KG1 (cell line): ENCODE measurements at regions not wholly inside any gene's neighbourhood (a gene's known extent, or its start where the extent isn't known, plus 50 kb on each side); places are given as distances from the start of the nearest gene placed in this dataset.

Source experiments
- DNase-seq: peaks from one replicate; lab custom pipeline; 2025; lab: John Stamatoyannopoulos, UW

GRCh38 chr1:4366091-4366490, 288.3 kb upstream of the AJAP1 start:
- no peak for DNase-seq

DNA sequence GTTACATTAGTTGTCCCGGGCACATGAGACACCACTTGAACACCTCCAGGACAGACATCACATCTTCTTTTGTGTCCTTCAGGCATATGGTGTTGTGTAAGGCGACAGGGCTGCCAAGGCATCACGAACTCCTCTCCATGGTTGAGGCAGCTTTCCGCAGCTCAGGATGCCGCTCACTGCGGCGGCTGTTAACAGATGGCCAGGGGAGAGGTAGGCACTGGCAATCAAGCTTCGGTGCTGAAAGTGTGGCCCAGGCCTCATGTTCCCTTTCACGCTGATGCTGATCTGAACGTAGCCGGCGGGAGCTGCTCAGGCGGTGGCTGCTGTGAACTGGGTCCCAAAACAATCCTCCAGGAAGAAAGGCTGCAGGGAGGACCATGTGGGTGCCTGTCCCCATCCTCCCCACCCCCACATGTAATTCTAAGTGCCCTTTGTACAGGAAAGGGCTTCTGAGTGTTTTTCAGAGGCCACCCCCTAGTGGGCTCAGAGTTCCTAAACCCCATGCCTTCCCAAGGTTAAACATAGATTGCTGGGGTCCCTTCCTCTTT, 287.1 kb upstream of the AJAP1 start:
- no peak for DNase-seq

- no peak for DNase-seq
Measured at GRCh38 chr1:4369335-4369734, 285.1 kb upstream of the AJAP1 start.

DNA sequence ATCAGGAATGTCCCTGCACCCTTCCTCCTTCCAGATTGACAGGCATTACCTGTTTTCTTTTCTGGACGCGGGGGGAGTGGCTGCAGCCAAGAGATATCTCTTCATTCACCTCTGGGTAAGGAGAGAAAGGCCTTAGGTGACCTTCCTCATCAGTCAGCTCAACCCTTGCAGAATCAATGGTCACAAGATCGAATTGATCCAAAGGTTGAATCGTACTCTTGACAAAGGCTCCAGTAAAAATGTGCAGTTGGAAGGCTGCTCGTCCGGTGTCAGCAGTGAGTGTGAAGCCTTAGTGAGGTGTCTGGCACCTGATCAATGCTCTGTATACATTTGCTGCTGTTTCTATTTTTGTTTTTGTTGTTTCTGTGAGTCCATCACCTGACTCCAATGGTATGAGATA, 282.6 kb upstream of the AJAP1 start:
- no peak for DNase-seq

DNA sequence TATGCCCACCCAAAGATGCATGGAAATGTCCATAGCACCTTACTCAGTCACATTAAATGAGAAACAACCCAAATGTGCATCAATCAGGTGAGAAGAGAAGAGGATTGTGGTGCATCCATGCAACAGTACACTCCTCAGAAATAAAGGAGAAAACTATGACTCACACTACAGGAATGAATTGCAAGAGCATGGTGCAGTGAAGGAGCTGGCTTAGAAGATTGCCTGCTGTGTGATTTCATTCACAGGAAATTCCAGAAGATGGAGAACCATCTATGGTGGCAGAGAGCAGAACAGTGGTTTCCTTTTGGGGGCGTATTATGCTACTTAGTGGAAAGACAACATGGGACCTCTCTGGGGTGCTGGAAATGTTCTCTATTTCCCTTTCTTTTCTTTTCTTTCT, 278.6 kb upstream of the AJAP1 start:
- DNase-seq, result no peak

DNA sequence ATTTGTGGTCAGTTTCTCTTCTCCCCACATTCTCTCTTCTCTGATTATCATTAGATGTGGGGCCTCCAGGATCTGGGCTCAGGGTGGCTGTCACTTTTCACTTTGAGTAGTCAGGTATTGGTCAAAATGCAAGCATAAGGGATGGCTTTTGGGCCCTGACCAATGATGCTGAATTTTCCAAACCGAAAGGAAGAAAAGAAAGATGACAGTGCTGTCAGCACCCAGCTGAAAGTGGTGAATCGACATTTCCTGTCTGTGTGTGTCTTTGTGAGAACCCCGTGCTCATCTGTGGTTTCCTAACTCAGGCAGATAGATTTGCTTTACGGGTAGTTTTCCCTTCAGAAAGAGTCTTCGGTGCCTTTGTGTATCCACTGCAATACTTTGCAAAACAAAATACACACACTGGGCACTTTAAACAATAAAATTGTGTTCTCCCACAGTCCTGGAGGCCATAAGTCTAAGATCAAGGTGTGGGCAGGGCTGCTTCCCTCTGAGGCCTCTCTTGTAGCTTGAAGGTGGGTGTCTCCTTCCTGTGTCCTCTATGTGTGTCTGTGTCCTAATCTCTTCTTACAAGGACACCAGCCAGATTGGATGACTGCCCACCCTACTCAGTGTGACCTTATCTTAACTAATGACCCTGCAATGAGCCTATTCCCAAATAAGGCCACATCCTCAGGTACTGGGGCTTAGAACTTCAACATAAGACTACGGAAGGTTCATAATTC, 274.8 kb upstream of the AJAP1 start:
- DNase-seq, result no peak

- DNase-seq, result no peak
Measured at GRCh38 chr1:4380564-4381168, 273.7 kb upstream of the AJAP1 start.

DNA sequence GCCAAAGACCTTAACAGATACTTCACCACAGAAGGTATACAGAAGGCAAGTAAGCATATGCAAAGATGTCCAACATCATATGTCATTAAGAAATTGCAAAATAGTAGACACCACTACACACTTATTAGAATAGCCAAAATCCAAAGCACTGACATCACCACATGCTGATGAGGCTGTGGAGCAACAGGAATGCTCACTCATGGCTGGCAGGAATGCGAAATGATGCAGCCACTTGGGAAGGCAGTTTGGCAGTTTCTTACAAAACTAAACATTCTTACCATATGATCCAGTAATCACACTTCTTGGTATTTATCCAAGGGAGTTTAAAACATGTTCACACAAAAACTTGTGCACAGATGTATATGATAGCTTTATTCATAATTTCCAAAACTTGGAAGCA, 261.2 kb upstream of the AJAP1 start:
- DNase-seq, result no peak

DNA sequence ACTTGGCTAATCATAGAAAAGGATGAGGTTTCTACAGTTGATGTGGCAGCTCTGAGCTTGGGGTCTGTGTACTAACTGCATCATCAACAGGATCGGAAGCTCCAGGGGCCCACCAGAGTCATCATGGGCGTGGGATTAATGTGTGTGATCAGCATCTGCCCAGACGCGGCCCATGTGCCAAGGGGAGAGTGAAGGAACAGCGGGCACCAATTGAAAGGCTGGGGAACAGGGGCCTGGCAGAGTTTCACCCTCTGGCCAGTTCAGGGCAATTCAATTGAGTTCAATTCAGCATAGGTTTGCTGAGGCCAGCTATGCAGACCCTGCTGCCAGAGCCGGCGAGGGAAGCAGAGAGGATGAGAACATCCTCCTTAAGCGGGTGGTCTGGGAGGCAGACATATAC, 260.0 kb upstream of the AJAP1 start:
- DNase-seq, result no peak

GRCh38 chr1:4395158-4395557, 259.3 kb upstream of the AJAP1 start:
- DNase-seq, result no peak

DNA sequence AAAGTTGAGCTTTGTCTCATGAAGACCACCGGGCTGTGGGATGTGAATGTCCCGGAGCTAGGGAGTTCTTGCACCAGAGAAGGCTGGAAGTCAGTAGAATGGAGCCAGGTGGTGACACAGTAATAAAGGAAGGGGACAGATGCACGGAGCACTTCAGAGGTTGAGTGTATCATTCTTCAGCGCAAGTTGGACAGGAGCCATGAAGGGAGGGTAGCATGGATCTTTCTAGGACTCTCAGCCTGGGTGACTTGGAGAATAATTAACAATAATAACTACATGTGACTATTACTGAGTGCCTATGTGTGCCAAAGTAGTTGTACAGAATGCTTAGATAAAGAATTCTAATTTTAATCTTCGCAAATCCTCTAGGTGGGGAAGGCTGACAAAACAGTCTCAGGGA, 258.7 kb upstream of the AJAP1 start:
- no peak for DNase-seq

GRCh38 chr1:4396551-4396950, 257.9 kb upstream of the AJAP1 start:
- no peak for DNase-seq

- DNase-seq, result no peak
Measured at GRCh38 chr1:4397196-4397595, 257.2 kb upstream of the AJAP1 start.

GRCh38 chr1:4402032-4402431, 252.4 kb upstream of the AJAP1 start:
- no peak for DNase-seq

- DNase-seq, result no peak
Measured at GRCh38 chr1:4404854-4405590, 249.4 kb upstream of the AJAP1 start.

DNA sequence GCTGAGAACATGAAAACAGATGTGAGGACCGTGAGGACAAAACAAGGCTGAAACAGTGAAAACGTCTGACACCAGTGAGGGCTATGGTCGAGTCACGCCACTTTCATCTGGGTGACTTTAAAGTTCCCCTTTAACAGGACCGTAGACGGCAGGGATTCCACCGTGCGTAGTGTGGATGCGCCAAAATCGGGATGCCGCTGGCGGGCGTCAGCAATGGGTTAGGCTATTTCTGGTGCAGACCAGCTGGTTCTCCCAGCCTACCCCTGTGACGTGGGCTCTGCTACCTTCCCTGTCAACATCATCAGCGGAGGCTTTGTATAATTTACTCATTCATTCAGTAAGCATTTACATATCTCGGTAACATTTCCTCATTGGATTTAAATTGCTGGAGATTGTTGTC, 246.6 kb upstream of the AJAP1 start:
- no peak for DNase-seq

DNA sequence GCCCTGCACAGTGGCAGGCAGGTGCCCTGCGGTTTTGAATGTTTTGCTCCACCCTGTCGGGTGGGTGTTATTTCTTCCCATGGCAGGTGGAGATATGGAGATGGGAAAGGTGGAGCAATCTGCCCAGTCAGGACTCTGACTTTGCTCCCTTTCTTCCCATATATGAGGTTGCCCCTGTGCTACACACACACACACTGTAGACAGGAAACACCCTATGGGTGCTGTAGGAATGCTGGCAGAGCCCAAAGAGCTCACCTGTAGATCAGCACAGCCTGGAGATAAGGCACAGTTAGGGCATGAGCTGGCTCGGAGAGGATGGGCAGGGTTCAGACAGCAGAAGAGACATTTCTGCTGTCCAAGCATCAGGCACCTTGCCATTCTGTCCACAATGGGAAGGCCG, 246.0 kb upstream of the AJAP1 start:
- DNase-seq, result no peak

GRCh38 chr1:4411862-4412261, 242.5 kb upstream of the AJAP1 start:
- no peak for DNase-seq

GRCh38 chr1:4415476-4415875, 238.9 kb upstream of the AJAP1 start:
- no peak for DNase-seq

DNA sequence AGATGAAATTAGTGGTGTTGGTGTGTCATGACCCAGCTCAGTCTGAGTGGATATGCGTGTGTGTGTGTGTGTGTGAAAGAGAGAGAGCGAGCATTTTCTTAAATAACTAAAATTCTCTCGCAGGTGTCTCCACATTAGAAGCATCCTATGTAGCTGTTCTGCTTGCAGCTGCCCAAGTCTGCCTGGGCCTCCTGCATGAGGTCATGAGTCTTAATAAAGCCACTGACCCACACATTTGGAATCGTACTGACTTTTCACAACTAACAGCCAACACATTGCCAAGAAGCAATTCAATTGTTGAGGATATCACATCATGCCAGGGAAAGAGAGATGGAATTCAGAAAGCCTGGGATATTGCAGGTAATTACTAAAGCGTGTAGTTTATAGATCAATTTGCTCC, 238.2 kb upstream of the AJAP1 start:
- DNase-seq, result no peak

DNA sequence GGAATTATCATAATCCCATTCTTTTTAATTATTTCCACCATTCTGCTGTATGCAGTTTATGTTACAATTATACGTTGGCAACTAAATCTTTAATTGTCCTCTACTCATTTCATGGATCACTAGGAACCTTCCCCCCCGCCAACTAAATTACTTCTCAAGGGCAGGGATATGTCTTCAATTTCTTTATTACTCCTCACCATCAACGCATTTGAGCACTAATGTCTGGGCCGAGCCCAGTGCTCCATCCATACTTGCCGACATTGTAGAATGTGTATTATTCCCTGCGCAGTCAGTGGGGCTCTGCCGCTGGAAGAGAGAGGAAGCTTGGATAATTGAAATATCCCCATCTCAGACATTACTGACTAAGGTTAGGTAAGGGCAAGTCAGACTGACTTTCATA, 236.4 kb upstream of the AJAP1 start:
- DNase-seq, result no peak

GRCh38 chr1:4421986-4422385, 232.4 kb upstream of the AJAP1 start:
- no peak for DNase-seq
